ENCODE measurements at regions not wholly inside any gene's neighbourhood (a gene's known extent, or its start where the extent isn't known, plus 50 kb on each side); places are given as distances from the start of the nearest gene placed in this dataset.

- no peak overlapping the region for H3K4me2 ChIP-seq
- Mint-ChIP-seq H3K27ac (no peak overlapping the region), H3K36me3 (ENCODE audit: low read depth) (peaks cover 6% of the 10 kb centered on the region; the same call in 1 of the 3 replicates), H3K9me3 (peaks cover 3% of the 10 kb centered on the region; the same call in 1 of the 3 replicates), H3K27me3 (ENCODE audit: insufficient read depth, low read depth, poor library complexity) (no peaks in the 10 kb centered on the region), H3K4me1 (peaks cover 15% of the 10 kb centered on the region), H3K4me3 (no peak overlapping the region)
- H3K27ac ChIP-seq (ENCODE audit: low read depth): no peak overlapping the region
- no peaks in the 10 kb centered on the region for H4K20me1 ChIP-seq (replicated peaks; ENCODE audit: insufficient read depth)
- no peaks in the 10 kb centered on the region for H3F3A ChIP-seq (replicated peaks; ENCODE audit: low read depth)
- no peak for DNase-seq (ENCODE audit: low spot score)
- no peak overlapping the region for H3K4me3 ChIP-seq
- no peak overlapping the region for H2AFZ ChIP-seq
- ATAC-seq: no peak
- TF ChIP-seq STAT1 (IDR thresholded peaks at IDR 0.05; ENCODE audit: unreplicated experiment) (no peak), POLR2AphosphoS5 (IDR thresholded peaks at IDR 0.05; ENCODE audit: low read depth) (no peak), REST (IDR thresholded peaks at IDR 0.05; ENCODE audit: unreplicated experiment) (no peak), ZNF462 (CRISPR knock-in tag; IDR thresholded peaks at IDR 0.05) (no peak)
- H3K79me2 ChIP-seq (replicated peaks; ENCODE audit: insufficient read depth): no peaks in the 10 kb centered on the region
- no peaks in the 10 kb centered on the region; the same call in 1 of the 2 replicates for H3K9me2 ChIP-seq (ENCODE audit: insufficient read depth)
- no peaks in the 10 kb centered on the region for H3K36me3 ChIP-seq (ENCODE audit: insufficient read depth)
- H3K4me1 ChIP-seq (ENCODE audit: insufficient read depth): no peaks in the 10 kb centered on the region; the same call in 1 of the 2 replicates
- no peaks in the 10 kb centered on the region for H3K27me3 ChIP-seq (ENCODE audit: insufficient read depth)
Observed at GRCh38 chr10:107900131-107900530, 735.6 kb upstream of the SORCS1 start.

Data from GM23338 (cell line).